ENCODE measurements at regions not wholly inside any gene's neighbourhood (a gene's known extent, or its start where the extent isn't known, plus 50 kb on each side); places are given as distances from the start of the nearest gene placed in this dataset.
"Not testable (repeated sequence)": the region's sequence is repeated elsewhere in the genome, so short reads cannot be mapped to it uniquely, and the experiment has no call there.

DNA sequence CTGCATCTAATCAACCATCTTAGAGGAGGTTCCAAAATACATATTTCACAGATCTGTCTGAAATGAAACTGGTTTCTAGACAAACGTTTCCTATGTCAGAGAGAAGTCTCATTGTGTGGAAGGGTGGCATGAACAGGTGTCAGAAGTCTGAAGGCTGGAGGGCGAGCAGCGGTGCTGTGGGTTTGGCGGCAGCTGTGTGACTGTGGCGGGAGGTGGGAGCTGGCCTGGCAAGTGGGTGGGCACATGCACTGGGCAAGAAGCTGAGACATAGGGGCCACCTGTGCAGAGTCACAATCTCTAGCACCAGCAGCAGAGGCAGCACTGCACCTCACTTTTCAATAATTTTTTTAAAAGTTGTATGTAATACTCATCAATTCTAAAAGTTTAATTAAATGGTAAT is 346.3 kb downstream of the DSC3 start:
- DNase-seq, result no peak

DNA sequence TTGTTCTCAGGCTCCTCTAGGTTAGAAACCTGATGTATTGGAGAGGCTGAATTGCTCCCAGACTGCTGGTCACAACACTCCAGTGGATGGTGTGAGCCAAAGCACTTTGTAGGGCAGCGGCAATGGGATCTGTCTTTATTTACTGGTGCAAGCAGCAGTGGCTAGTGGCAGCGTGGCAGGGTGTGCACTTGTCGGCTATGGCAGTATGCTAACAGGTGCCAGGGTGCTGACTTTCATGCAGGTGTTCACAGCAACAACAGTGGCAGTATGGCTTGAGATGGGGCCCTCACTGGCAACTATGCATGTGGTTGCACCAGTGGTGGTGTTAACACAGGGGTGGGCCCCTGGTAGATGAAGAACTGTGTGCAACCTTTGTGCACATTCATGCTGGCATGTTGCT is 347.8 kb downstream of the DSC3 start:
- DNase-seq, result no peak

DNA sequence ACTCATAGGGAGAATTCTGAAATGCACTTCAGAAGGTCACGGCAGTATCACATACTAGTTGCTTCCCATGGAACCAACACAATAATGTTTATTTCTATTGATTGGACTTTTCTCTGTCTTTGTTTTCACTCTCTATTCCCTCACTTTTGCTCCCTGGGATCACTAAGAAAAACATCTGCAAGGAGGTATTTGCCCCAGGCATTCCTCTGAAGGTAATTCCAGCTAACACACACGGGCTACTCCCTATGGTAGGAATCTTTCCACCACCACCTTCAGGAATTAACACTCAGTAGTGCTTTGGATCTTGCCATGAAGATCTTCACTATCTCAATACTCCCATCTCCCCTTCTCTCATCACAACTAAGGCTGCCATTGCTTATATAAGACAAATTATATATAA is 353.3 kb downstream of the DSC3 start:
- DNase-seq, result no peak

DNA sequence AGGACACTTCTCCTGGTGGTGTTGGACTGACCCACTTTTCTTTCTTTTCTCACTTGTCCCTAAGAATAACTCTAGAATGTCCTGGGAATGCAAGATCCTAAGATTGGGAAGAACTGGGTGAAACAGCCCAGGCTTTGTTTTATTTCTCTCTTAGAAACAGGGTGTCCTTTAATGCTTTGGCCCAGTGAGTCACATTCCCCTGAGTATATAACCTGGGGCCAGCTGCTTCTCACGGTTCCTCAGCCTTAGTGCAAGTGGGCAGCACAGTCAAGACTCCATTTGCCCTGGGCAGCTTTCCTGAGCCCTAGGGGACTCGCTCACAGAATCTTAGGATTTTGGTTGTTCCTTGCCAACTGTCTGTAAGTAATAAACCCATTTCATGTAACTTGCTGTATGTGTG is 355.0 kb downstream of the DSC3 start:
- no peak for DNase-seq

DNA sequence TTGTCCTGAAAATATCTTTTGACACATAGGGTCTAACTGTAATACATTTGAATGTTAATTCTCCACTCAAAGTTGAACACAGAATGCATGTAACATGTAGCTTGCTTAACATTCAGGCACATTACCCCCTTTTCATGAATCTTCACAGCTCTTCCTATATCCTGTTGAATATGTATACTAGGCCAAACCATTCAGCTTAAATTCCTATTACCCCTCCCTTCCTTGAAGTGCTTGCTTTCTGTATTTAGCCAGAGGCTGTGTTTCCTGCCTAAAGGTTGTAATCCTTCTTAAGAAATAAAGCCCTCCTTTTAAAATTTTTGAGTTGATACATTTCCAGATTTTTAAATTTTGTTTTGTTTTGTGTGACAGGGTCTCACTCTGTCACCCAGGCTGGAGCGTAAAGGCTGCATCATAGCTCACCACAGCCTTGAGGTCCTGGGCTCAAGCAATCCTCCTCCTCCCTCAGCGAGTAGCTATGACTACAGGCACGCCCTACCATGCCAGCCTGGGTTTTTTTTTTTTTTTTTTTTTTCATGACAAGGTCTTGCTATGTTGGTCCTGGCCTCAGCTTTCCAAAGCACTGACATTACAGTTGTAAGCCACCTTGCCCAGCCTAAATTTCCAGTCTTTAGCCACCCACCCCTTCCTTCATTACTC is 357.6 kb downstream of the DSC3 start:
- no peak for DNase-seq

DNA sequence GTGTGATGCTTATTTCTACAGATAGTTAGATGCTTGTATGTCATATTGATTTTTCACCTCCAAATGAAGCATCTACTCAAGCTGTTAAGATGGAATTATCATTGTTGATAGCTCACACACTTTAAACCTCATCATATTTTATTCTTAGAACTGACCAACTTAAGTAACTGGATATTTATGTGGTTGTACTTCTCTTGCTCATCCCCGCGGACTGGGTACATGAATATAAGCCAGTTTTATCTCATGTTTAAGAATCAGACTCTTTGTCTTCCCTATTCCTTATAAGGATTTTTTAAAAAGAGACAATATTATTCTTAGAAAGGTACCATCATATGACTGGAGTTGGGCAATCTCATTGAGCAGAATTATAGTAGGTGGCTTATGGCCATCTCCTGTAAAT is 358.7 kb downstream of the DSC3 start:
- DNase-seq, result no peak

DNA sequence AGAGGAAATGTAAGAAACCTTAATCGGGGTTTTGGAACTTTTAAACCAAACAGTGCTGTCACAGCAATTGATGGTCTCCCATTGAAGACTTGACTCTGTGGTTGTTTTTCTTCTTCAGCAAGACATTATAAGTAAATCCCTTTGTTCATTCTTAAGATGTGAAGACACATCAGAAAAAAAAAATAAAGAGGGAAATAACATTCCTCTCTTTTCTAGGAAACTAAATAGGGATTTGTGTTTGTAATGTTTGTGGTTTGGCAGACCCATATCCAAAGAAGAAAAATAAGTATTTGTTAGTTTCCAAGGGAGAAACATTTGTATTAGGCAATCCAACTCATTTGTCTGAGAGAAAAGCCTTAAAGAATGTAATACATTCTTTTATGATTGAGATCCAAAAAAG is 359.9 kb downstream of the DSC3 start:
- no peak for DNase-seq

DNA sequence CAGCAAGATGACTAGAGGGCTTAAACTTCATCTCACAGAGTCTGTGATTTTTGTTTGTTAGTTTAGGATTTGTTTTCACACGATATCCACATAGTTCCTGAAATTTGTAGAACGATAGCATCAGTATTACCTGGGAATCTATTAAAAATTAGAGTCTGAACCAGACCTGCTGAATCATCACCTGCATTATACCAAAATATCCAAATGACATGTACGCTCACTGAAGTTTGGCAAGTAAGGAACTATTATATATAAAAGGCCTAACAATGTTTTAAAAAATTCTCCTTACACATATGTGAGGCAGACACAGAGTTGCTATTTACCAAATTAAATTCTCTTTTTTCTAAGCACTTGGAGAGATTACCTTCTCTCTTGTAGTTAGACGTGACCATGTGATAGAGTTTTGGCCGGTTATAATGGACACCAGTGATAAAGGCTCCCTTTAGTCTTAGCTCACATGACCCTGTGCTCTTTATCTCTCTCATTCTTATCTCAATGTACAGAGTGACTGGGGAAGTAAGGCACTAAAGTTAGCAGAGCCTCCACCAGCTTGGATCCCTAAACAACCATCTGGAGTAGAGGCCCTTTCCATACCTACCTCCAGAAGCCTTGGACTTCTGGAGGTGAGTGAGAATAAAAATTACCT is 363.1 kb downstream of the DSC3 start:
- DNase-seq, result no peak

DNA sequence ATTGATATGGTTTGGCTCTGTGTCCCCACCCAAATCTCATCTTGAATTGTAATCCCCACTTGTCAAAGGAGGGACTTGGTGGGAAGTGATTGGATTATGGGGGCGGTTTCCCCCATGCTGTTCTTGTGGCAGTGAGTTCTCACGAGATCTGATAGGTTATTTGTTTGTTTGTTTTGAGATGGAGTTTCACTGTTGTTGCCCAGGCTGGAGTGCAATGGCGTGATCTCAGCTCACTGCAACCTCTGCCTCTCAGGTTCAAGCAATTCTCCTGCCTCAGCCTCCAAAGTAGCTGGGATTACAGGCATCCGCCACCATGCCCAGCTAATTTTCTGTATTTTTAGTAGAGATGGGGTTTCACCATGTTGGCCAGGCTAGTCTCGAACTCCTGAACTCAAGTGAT is 364.7 kb downstream of the DSC3 start:
- DNase-seq, result not testable (repeated sequence)

DNA sequence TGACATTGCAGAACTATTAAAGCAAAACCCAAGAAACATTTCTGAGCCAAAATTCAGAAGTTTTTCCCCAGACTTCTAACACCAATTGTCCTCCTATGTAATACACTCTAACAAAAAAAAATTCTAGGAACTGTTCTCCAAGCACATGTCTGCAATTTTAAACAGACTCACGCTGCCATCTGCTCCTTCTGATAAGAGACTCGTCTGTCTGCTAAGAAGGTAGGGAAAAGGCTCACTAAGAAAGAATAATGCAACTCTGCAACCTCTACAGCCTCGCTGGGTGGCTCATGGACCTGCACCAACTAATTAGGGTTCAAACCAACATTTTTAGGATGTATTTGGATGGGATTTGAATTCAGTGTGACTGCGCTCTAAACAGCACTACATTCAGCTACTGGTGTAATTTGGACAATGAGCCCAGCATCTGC is 366.5 kb downstream of the DSC3 start:
- DNase-seq, result no peak

DNA sequence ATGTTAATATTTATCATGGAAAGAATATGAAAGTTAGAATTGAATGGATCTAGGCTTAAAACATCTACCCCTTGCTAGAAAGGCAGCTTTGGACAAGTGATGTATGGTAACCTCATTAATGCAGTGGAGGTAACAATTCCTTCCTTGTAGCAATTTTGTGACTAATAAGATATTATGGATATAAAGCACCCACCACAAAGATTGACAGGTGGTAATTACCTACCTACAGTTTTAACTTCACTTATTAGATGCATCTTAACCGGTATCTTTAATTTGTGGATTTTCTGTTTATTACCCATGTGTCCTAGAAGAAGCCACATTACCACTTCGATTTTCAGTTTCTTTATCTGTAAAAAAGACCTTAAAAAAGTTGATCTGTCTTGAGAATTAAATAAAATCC is 367.0 kb downstream of the DSC3 start:
- DNase-seq, result no peak

DNA sequence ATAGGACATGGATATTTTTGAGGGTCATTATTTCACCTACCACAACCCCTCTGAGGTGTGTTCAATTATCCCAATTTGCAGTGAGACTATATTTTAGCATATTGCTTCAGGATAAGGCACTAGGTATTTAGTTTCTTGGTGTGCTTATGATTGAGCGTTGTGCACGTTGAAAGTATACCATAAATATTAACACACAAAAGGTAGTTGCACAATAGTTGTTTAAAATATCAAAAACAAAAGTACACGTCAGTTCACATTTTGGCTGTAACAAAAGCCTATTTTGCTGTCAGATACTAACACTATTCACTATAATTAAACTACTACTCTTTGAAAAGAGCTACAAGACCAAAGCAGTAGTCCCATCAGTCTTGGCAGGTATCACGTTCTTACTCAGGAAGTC is 367.5 kb downstream of the DSC3 start:
- no peak for DNase-seq

DNA sequence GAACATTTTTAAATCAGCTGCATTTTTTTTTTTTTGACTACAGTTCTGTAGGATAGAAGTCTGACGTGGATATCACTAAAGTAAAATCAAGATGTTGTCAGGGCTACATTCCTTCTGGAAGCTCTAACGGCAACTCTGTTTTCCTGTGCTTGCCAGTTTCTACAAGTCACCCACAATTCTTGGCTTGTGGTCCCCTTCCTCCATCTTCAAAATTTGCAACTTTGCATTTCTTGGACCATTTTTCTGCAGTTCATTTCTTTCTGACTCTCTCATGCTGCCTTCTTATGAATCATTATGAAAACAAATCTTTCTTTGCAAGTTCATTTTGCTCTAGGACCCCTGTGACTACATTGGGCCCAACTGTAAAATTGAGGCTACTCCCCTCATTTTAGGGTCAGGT is 367.9 kb downstream of the DSC3 start:
- no peak for DNase-seq

DNA sequence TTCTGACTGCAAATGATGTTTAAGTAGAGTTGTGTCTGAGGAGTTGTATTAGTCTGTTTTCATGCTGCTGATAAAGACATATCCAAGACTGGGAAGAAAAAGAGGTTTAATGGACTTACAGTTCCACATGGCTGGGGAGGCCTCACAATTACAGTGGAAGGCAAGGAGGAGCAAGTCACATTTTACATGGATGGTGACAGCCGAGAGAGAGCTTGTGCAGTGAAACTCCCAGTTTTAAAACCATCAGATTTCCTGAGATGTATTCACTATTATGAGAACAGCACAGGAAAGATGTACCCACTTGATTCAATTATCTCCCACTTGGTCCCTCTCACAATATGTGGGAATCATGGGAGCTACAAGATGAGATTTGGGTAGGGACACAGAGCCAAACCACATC is 370.1 kb downstream of the DSC3 start:
- not testable (repeated sequence) for DNase-seq

DNA sequence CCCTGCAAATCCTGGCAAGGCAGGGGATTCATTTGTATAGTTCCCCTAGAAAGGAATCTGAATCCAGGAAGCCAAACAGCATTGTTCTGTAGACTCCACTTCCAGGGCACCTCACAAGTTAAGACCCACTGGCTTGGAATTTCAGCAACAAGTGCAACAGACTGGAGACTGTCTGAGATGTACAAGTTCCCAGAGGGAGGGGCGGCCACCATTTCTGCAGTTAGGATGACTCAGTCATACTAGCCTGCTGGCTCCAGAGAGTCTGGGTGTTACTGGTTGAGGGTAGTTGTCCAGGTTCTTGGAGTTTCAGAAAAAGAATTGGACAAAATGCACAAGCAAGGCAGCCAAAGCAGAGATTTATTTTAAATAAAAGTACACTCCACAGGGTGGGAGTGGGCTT is 384.2 kb downstream of the DSC3 start:
- no peak for DNase-seq

DNA sequence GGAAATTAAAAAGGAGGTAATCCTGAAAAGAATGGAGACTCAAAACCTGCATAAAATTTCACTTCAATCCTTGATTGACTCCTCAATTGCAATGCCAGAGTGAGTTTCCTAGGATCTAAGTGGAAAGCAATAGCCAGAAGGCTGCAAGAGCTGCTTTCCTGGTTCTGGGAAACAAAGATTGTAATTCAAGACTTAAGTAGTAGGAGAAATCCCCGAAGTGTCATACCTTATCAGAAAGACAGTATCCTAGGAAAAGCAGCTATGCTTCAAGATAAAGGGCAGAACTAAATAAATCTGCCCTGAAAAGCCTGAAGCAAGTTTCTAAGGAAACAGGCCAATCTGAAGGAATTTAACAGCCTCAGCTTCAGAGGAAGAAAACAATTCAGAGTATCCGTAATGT is 390.2 kb downstream of the DSC3 start:
- DNase-seq, result no peak

DNA sequence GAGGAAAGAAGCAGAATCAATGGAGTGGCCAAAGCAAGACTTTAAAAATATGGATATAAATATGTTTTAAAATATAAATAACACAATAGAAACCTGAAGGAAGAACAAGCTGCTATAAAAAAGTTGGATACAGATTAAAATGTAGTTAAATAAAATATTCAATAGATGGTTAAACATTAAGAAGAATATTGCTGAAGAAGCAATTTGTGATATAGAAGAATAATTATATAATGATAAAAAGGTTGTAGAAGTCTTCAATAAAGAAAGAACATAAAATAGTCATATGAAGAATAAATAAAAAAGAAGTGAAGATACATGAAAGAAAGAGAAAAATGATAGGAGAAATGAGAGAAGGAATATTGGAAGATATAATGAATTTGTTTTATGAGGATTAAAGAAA is 392.0 kb downstream of the DSC3 start:
- no peak for DNase-seq

DNA sequence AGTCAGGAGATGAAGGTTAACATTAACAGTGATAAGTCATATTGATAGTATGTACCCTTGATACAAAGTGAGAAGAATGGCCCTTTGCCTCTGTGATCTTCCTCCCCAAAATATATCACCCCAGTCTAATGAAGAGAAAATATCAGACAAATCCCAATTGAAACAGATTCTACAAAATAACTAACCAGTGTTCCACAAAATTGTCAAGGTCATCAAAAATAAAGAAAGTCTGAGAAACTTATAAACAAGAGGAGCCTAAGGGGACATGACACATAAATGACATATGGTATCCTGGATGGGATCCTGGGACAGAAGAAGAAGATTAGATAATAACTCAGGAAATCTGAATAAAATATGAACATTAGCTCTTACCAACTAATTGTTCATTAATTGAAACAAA is 398.4 kb downstream of the DSC3 start:
- DNase-seq, result no peak

DNA sequence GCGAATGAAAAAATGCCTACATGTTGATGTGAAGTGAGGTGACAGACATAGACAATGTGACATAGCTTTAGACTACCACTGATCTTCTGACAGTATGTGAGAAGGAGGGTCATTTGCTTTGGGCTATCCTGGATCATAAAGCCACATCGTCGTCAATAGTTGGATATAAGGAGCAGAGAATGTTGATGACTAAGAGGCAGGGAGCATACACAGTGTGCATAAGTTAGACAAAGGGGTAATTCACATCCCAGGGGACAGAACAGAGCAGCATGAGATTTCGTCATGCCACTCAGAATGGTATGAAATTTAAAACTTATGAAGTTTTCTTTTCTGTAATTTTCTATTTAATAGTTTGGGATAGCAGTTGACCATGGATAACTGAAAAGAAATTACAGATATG is 403.2 kb downstream of the DSC3 start:
- no peak for DNase-seq

DNA sequence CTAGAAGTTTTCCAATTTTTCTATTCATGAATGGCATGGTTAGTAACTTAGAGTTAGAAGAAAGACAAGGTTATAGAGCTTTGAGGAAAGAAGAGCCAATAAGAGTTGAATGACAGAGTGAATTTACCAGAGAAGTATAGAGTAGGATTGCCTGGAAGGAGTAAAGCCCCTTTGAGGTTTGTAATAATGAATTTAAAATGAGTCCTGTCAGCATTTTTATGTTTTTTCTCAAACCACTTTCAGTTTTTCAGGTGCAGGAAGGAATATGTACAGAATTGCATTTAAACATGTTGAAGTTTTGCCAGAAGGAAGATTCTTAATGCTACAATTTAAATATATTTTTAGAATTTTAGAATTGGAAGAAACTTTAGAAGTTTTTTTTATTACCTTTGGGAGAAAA is 408.3 kb downstream of the DSC3 start:
- DNase-seq, result no peak

DNA sequence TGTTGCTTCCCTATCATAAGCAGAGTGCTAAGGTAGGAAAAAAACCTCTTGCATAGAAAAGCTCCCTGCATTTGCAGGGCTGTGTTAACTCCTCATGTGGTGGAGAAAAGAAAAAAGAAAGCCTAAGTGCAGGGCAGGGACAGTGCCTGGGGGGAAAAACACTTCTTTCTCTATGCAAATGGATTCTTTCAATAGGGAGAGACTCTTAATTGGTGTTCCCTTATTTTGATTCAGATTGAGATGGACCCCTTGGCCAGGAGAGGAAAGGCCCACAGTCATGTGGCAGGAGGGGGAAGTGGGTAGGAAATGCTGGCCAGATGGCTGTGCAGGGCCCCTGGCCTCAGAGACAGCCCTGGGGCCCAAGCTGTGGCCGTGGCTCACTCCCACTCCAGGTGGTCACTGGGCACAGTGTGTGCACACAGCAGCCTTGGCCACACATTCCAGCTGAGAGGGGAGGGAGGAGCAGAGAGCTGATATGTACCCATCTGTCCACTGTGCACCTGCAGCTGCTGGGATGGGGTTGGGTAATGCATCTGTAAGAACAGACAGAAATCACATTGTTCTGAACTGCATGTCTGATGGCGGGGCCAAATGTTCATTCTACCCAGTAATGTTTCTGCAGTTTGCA is 410.4 kb downstream of the DSC3 start:
- DNase-seq, result no peak

DNA sequence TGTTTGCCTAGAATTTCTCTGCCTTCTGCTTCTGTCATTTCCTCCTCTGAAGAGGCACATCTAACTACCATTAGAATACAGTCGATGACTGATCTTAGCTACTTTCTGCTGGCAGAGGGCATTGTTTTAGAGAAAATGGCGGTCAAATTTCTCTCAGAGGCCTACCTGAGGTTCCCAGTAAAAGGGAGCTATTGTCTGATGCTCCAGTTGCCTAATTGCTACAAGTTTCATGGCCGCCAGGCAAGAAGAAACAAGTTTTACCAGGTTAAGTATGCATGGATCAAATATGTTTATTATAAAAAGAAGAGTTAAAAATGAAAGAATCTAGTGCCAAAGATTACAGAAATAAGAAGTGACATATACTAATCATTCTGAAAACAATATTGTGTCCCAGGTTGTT is 416.6 kb downstream of the DSC3 start:
- no peak for DNase-seq

DNA sequence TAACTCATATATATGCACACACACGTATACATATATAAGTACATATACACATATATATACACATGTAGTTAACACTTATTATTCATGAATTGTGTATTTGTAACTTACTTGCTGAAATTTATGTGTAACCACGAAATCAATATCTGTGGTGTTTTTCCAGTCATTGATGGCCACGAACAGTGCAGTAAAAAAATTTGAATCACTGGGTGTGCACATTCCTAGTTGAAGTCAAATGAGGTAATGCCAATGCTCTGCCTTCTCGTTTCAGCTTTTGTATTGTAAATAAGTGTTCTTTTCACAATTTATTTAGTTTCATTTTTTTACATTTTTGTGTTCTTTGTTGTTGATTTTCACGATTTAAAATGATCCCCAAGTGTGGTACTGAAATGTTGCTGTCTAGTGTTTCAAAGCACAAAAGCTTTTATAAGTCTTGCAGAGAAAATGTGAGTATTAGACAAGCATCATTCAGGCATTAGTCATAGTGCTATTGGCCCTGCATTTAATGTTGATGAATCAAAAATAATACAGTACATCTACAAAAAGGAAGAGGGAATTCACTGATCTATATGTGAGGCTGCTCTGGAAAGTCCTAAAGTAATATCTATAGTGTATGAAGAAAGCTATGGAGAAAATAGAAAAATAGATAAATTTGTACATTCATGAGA is 419.0 kb downstream of the DSC3 start:
- no peak for DNase-seq

DNA sequence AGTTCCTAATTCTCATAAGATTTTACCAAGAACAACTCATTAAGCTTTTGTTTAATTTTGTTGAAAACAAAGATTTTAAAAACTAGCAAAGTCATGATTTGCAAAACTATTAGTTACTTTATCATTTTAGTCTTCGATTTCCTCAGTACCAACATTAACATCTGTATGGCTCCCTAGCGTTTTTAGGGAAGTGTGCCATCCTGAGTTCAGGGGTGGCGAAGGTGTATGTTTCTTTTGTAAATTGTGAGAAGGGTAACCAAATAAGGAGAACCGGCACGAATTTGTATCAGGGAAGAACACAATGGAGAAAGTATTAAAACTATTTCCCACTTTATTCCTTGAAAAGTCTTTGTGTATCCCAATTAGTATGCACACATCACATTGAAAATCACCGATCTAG is 419.9 kb downstream of the DSC3 start:
- DNase-seq, result no peak

All from activated CD4-positive, alpha-beta T cell treated with anti-CD3 and anti-CD28 coated beads, Interleukin-2, amount 50 U/mL, for 16 hours (primary cell).